LHCN-M2 (cell line): ENCODE measurements at regions not wholly inside any gene's neighbourhood (a gene's known extent, or its start where the extent isn't known, plus 50 kb on each side); places are given as distances from the start of the nearest gene placed in this dataset.

Experiments used
- DNase-seq: peaks from one replicate; pipeline ENCODE4 v3.0.0-alpha.2; 2012; ENCODE audit warnings: low read depth

DNA sequence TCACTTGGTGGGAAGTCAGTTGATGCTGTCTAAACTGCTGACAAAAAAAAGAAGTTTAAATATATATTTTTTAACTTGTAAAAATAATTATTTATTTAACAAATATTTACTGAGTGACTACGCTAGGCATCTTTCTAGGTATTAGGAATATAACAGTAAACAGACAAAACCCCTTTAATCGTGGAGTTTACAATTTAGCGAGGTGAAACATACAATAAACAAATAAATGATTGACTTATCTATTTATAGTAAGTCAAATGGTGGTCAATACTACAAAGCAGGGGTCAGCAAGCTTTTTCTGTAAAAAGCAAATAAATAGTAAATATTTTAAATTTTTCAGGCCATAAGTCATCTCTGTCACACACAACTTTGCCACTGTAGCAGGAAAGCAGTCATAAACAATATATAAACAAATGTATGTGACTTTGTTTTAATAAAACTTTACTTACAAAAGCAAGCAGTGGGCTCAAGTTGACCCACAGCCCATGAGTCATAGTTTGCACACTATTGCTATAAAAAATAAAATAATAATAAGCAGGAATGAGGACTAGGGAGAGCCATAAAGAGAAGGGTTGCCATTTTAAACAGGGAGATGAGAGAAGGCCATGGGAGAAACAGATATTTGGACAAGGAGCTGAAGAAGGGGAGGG is 263.9 kb downstream of the PLPP3 start:
- no peak for DNase-seq

DNA sequence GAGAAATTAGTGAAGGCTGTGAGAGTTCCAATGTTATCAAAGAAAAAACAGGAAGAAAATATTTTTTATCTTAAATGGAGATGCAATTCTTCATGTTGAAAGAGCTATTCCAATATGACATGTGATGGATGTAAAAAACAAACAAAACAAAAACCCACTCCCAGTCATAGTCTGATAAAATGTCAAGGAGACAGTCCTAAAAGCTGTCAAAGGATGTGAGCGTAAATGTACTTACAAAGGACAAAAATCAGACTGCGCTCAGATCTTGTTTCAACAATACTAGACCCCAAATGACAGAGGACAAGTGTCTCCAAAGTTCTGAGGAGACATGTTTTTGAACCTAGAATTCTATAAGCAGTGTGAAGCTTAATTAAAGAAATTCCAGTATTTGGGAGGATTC is 265.8 kb downstream of the PLPP3 start:
- DNase-seq, result no peak

DNA sequence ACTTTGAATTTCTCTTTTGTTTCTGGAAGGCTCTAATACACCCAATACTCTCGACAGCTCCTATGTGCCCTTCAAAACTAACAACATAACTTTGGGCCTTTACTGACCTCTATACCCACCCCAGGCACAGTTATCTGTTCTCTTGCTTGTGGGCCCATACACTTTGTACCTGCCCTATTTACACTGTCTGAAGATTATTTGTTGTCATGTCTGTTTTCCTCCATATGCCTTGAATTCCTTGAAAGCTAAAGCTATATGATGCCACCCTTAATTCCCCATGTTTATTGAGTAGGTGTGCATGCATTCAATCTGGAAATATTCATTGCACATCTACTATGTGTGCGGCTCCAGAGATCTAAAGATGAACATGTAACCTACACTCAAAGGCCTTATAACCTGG is 267.6 kb downstream of the PLPP3 start:
- no peak for DNase-seq

DNA sequence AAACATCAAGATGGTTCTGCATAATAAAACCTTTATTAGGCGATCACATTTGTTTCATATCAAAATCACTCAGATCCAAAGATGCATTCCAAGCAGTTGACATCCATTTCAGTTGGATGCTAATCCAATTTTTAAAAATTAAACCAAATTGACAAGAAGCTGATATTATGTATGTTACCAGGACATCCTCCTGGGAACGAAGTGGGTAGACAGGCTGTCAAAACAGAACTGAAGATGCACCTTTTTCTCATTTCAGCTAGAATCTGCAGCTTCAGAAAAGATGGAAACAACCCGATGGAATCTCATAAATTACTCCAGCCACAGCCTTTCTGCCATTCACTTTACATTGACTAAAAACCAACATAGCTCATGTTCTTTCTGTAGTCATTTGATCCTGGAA is 268.4 kb downstream of the PLPP3 start:
- DNase-seq, result no peak

GRCh38 chr1:56309065-56309464 is 270.3 kb downstream of the PLPP3 start:
- DNase-seq, result no peak

- DNase-seq, result no peak
These were observed 274.4 kb downstream of the PLPP3 start for GRCh38 chr1:56304975-56305374.

DNA sequence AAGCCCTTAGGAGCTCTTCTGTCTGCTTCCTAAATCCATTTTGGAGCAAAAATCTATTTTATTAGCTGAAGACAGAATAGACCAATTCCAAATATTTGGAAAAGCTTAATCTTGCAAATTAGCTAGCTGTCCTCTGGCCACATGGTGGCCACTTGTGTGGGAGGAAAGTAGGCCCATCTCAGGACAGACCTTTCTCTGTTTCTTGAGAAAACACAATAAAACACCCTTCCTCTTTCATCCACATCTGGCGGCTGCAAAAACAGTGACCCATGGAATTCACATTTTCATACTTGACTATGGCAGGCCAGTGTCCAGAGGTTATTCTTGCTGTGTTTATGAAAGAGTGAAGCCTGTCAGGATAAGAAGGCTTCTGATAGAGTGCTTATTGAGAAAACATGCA is 275.6 kb downstream of the PLPP3 start:
- no peak for DNase-seq

DNA sequence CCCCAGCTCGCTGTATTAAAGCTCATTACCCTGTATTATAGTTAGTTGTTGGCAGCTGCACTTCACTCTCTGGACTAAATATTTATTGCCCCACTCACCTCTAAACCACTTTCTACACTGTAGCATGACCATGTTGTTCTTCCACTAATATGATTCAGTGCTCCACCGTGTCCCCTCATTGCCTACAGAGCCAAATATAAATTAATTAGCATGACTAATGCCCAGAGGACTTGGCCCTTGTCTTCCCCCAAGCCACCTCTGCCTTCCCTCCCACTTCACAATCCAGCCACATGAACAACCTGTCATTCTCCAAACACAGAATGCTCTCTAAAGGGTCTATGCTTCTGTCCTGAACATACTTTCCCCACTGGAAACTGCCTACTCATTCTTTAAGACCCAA is 276.5 kb downstream of the PLPP3 start:
- peak; percentile 40 for DNase-seq

DNA sequence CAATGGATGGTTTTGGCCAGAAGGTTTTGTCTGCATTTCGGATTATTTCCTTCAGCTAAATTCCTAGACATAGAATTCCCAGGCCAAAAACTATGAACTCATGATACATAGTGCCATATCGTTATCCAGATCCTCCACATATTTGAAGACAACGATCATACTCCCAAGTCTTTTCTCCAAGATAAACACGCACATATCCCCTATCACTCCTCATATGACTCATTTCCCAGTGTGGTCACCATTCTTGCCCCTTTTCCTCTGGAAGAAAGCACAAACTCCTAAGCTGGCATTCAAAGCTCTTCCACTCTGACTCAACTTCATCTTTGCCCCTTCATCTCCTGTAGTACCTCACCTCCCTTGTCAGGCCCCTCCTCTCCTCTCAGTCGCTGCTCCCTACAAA is 277.6 kb downstream of the PLPP3 start:
- peak; percentile 87 for DNase-seq

DNA sequence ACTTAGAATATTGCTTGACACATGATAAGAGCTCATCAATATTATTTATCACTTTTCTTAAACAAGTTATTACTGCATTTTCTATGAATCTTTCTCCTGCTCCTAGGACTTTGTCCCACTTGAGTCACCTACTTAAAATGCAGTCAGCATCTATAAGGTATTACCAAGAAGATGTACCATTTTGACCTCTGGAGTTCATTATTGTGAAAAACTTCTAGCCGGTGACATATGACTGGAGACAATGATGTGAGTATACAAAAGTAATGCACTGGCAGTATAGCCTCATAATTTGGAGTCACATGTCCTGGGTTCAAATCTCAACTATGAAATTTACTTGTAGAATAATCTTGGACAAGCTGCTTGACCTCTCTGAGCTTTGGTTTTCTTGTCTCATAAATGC is 278.5 kb downstream of the PLPP3 start:
- no peak for DNase-seq

- no peak for DNase-seq
These were observed 280.5 kb downstream of the PLPP3 start for GRCh38 chr1:56298866-56299265.

GRCh38 chr1:56297904-56298303 is 281.5 kb downstream of the PLPP3 start:
- DNase-seq, result no peak

DNA sequence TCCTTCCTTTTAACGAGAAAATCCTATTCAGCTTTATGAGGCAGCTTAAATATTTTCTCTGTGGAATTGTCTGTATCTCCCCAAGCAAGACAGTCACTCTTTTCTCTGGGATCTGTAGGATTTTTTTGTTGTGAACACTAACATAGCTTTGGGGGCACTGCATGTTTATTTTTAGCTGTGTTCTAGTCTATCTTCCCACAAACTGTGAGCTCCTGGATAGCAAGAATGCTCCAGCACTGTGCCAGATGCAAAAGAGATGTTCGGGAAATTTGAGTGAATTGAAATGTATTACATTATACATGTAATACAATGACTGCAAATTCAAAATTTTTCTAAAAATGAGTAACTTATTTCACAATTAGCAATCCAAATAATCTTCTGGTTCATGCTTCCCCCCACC is 282.2 kb downstream of the PLPP3 start:
- DNase-seq, result no peak

- DNase-seq, result no peak
These were observed 283.1 kb downstream of the PLPP3 start for GRCh38 chr1:56295949-56296929.

GRCh38 chr1:56291374-56291919 is 287.9 kb downstream of the PLPP3 start:
- no peak for DNase-seq

DNA sequence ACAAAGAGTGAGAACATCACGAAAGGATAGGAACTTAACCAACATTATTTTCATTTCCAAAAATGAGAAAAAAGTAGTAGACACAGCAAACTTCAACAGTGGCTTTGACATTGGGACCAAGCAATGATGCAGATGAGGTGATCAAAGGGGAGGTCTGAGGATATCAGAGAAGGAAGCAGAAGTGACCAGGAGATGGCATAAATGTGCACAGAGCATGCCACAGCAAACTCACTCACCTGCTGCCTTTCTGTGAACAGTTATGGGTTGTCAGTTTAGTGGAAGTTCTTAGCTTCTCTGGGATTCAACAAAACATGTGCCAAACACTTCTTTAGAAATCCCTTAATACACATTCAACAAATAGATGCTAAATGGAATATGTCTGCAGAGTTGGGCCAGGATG is 290.1 kb downstream of the PLPP3 start:
- DNase-seq, result no peak

- no peak for DNase-seq
These were observed 291.6 kb downstream of the PLPP3 start for GRCh38 chr1:56287721-56288120.

DNA sequence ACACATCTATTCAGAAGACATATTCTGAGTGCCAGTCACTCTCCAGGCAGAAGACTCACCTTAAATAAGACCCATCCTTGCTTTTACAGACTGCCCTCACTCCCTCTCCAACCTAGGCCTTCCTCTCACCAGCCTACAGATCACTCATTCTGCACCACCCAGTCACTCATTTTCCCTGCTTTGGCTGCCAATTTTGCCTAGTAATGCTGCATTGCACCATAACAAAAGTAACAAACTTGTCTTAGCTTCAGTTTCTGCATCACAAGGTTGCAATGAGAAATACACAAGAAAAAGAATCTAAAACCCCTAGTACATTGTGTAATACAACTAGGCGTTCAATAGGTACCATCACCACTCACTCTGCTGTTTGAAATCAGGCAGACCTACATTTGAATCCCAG is 292.4 kb downstream of the PLPP3 start:
- DNase-seq, result no peak

DNA sequence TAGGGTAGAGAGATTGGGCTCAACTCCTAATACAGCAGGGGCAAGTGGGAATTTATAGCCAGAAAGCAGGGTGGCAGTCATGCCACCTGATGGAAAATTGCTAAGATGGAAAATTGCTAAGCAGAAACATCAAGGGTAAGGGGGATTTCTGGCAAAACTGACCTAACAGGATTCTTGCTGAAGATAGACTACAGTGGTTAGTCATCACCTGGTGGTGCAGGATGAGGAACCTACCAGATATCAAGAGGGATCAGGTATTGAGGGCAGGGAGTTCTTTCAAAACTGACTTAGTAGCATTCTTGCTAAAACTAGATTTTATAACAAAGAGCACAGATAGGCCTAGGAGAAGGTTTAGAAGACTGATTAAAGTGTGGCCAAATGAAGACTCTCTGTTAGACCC is 292.9 kb downstream of the PLPP3 start:
- DNase-seq, result no peak

GRCh38 chr1:56285554-56286402 is 293.6 kb downstream of the PLPP3 start:
- DNase-seq, result no peak

- DNase-seq, result peak; percentile 4
These were observed 294.4 kb downstream of the PLPP3 start for GRCh38 chr1:56284928-56285327.

DNA sequence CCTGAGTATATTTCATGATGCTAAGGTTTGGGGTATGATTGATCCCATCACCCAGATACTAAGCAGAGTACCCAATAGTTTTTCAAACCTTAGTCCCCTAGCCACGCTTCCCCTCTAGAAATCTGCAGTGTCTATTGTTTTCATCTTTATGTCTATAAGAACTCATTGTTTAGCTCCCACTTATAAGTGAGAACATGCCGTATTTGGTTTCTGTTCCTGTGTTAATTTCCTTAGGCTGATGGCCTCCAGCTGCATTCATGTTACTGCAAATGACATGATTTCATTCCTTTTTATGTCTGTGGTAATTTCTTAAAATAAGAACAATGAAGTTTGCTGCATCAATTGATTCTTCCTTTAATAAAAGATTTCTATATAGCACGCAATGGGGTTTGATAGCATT is 301.3 kb downstream of the PLPP3 start:
- no peak for DNase-seq
